ENCODE measurements at regions not wholly inside any gene's neighbourhood (a gene's known extent, or its start where the extent isn't known, plus 50 kb on each side); places are given as distances from the start of the nearest gene placed in this dataset.

GRCh38 chr13:47433461-47434005 is 536.7 kb upstream of the HTR2A start:
- no peak for DNase-seq (ENCODE audit: low read depth in 2 of 2)

- peak in 1 of 2 experiments; percentile 31 for DNase-seq (ENCODE audit: low read depth in 2 of 2)
Measured at GRCh38 chr13:47426126-47426849, 529.4 kb upstream of the HTR2A start.

GRCh38 chr13:47421525-47421924 is 524.7 kb upstream of the HTR2A start:
- peak; percentile 18 to 43 for DNase-seq (ENCODE audit: low read depth in 2 of 2)

- no peak for DNase-seq (ENCODE audit: low read depth in 2 of 2)
Measured at GRCh38 chr13:47420568-47420967, 523.7 kb upstream of the HTR2A start.

- DNase-seq (ENCODE audit: low read depth in 2 of 2) = no peak
Measured at GRCh38 chr13:47420020-47420419, 523.2 kb upstream of the HTR2A start.

DNA sequence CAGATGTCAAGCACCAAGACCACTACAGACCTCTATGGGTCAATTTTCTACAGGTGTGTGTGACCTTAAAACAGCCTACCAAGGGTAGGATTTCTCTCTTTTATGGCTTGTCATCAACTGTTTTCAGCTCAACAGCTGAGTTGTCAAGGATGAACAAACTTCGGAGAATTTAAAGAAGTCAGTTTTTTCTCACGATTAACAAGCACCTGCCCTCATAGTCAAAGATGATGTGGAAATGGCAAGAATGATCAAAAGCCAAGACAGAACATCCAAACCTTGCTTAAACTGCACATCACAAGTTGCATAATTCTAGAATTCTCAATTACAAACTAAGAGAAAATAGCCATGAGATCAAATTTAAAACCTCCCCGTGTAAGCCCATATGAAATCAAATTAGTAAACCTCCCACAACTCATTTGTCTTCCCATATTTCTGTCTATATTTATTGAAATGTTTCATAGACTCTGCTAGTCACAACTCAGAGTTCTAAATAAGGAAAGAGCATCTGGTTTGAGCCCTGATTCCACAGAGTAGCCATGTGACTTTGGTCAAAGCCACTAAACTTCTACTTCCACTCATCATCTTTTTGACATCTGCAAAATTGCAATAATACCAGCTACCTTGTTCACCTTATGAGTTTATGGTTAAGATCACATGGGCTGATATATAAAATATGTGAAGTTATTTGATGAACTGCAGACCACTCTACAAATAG is 521.5 kb upstream of the HTR2A start:
- DNase-seq (ENCODE audit: low read depth in 2 of 2) = no peak

DNA sequence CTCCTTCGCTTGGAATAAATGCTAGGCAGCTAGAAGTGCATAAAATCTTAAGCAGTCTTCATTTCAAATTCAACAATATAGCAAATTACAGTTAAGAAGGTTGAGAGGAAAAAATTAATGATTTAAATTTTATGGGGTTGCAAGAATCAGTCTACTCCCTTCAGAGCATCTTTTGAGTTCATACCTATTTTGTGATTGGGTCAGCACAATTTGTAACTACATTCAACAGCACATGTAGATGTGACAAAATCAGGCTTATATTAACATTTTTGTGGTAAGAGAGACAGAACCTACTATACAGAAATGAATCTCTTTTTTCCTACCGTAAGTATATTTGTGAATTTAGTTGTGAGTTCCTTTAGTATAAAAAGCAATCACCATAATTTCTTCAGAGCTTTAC is 520.6 kb upstream of the HTR2A start:
- DNase-seq (ENCODE audit: low read depth in 2 of 2) = no peak

- no peak for DNase-seq (ENCODE audit: low read depth in 2 of 2)
Measured at GRCh38 chr13:47415048-47415447, 518.2 kb upstream of the HTR2A start.

DNA sequence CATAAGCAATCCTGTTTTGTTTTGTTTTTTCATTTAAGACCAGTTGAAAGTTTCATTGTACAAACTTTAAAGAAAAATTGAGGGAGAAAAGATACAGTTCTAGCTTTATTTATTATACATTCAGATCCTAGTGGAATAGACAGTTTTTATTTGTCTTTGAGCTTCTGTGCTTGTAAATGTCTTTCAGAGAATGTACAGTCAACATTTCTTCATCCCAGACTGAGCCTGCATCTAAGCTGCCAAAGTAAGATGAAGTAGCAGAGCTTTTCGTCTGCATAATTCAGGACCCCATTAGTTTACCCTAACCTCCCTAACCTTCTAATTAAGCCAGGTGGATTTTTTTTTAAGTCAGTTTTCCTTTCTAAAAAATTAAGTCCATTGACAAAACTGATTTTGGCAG is 516.7 kb upstream of the HTR2A start:
- DNase-seq (ENCODE audit: low read depth in 2 of 2) = no peak

DNA sequence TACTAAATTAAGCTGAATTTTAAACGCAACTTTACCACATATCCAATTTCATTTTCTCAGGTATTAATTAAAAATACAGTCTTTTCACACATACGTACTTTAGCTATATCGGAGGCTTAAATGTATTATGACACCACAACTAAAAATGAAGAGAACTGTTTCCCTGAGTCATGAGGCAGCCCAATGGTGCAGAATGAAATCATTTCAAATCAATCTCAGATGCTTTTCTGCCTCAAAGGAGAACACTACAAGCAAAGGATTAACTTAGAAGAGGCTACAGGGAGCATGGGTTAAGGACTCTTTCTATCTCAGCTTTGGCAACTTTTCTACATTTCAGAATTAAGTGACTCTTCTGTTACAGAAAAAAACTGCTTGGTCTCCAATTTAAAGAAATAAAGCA is 516.3 kb upstream of the HTR2A start:
- DNase-seq (ENCODE audit: low read depth in 2 of 2) = peak; percentile 42 to 50

- DNase-seq (ENCODE audit: low read depth in 2 of 2) = no peak
Measured at GRCh38 chr13:47409778-47410177, 512.9 kb upstream of the HTR2A start.

DNA sequence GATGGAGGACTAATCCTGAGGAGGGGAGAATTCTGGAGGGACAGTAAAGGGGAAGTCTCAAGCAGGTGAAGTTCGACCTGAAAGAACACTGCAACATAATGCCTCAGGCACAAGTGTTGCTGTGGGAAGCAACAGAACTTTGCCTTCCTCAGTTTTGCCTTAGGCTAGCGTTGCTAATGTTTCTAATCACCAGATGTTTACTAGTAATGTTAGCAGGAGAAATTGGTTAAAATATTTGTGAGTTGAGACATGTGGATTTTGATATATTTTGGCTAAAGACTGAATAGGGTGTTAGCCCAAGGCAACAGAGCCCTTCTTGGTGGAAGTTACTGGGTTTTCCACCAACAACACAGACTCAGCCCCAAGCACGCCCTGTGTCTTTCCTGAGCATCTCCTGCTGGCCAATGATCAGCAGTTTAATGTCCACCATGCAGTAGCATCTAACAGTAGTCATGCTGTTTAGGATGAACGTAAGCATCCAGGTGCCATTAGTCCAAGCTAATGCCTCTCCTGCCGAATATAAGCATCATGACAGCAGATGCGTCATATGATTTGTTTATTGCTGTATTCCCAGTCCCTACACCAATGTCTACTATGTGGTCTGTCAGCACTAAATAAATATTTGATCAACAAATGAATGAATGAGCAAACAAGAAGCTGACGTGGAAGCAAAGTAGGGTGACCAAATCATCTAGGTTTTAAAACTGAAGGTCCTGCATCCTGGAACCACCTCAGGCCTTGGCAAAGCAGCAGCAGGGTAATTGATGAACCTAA is 511.9 kb upstream of the HTR2A start:
- no peak for DNase-seq (ENCODE audit: low read depth in 2 of 2)

GRCh38 chr13:47407808-47408207 is 511.0 kb upstream of the HTR2A start:
- DNase-seq (ENCODE audit: low read depth in 2 of 2) = no peak

DNA sequence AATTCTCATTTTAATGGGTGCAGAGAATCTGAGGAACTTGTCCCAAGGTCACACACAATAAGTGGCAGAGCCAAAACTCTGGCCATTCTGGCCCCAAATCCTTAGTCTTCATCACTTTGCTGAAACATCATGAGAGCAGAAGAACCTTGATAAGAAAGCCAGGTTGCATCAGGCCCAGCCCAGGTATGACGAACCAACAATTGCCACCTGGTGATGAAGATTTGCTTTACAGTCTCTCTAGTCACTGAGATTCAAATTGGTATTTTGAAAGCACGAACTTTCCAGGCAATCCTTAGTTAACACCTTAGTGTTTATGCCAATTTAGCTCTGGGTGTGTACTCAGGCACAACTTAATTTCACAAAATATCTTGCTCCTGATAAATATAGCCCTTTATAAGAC is 502.7 kb upstream of the HTR2A start:
- DNase-seq (ENCODE audit: low read depth in 2 of 2) = no peak

GRCh38 chr13:47397739-47398138 is 500.9 kb upstream of the HTR2A start:
- peak in 1 of 2 experiments; percentile 21 for DNase-seq (ENCODE audit: low read depth in 2 of 2)

DNA sequence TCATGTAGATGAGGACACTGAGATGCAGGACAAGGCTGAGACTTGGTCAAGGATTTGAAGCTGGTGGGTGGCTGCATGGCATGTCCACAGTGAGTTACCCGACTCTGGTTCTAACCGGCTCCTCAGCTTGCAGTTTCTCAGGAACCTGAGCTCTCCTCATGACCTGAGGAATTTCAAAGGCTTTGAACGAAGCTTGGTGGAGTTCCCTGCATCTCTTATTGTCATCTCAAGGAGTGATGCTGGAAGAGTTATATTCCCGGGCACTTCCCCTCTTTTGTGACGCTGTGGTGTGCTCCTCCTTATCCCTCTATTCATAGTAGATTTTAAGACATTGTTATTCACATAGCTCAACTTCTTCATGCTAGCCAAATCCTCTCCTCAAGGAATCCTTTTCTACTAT is 500.1 kb upstream of the HTR2A start:
- DNase-seq (ENCODE audit: low read depth in 2 of 2) = no peak

- DNase-seq (ENCODE audit: low read depth in 2 of 2) = no peak
Measured at GRCh38 chr13:47374741-47375140, 477.9 kb upstream of the HTR2A start.

DNA sequence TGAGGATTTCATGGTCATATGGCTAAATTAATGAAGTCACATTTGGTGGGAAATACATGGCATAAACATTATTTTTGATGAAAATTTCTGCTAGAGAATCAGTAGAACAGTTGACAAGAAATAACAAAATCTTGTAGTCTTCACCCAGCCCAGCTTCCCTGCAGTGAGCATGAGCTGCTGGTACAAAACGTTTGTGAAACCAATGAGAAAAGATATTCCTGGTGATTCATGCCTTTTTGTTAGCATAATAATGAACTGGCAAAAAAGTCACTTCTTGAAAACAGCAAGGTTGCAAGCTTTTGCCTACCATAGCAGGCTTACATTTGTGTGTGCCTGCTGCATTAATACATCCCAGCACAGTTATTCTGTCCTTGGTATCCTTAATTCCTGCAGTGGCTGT is 475.9 kb upstream of the HTR2A start:
- no peak for DNase-seq (ENCODE audit: low read depth in 2 of 2)

- no peak for DNase-seq (ENCODE audit: low read depth in 2 of 2)
Measured at GRCh38 chr13:47351798-47352197, 454.9 kb upstream of the HTR2A start.

- DNase-seq (ENCODE audit: low read depth in 2 of 2) = no peak
Measured at GRCh38 chr13:47350334-47351124, 453.7 kb upstream of the HTR2A start.

DNA sequence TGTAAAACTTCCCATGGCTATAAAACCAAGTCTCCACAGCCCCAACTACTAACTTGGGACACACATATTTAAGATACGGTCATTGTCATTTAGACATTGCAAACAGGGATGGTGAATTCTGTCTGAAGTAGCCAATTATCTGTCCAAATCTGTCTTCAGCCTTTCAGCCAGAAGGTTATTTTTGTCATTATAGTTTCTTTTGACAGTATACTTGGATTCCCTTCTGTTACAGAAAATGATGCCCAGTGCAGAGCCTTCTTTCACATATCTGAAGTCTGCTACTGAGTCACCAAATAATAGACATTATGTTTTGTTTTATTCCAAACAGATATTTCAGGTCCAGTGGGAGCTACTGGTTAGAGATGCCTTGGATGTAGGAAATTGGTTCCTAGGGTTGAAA is 452.4 kb upstream of the HTR2A start:
- DNase-seq (ENCODE audit: low read depth in 2 of 2) = no peak
